Skeletal muscle satellite cell (primary cell): ENCODE measurements at regions not wholly inside any gene's neighbourhood (a gene's known extent, or its start where the extent isn't known, plus 50 kb on each side); places are given as distances from the start of the nearest gene placed in this dataset.

Experiments used
- H3K27me3 ChIP-seq: 2 replicates; pipeline ENCODE4 v1.7.0; 2013; ENCODE audit warnings: low read length; ENCODE audit not compliant: control insufficient read depth, insufficient read depth
- H3K36me3 ChIP-seq: 2 replicates; pipeline ENCODE4 v1.7.0; 2013; ENCODE audit warnings: mild to moderate bottlenecking, control low read depth, low read length; ENCODE audit not compliant: insufficient read depth
- H3K4me1 ChIP-seq: 2 replicates; pipeline ENCODE4 v1.7.0; 2013; ENCODE audit warnings: low read length; ENCODE audit not compliant: control insufficient read depth, insufficient read depth
- H3K4me2 ChIP-seq: 2 replicates; pipeline ENCODE4 v1.7.0; 2013; ENCODE audit warnings: mild to moderate bottlenecking, low read length
- H3K4me3 ChIP-seq: 2 replicates; pipeline ENCODE4 v1.7.0; 2013; ENCODE audit warnings: low read length
- H3K9ac ChIP-seq: 2 replicates; pipeline ENCODE4 v1.7.0; 2013; ENCODE audit warnings: mild to moderate bottlenecking, low read depth, low read length, moderate library complexity
- H3K9me3 ChIP-seq: replicated peaks from 2 replicates; pipeline ENCODE4 v1.7.0; 2013; ENCODE audit warnings: mild to moderate bottlenecking, control low read depth, low read length

GRCh38 chr10:53700278-53700677 is 927.7 kb upstream of the MBL2 start:
- no peaks in the 10 kb centered on the region for H3K4me1 ChIP-seq
- H3K4me3 ChIP-seq: no peak overlapping the region
- H3K9ac ChIP-seq: no peak overlapping the region
- no peaks in the 10 kb centered on the region for H3K9me3 ChIP-seq
- H3K36me3 ChIP-seq: no peaks in the 10 kb centered on the region
- H3K27me3 ChIP-seq: no peaks in the 10 kb centered on the region
- H3K4me2 ChIP-seq: no peak overlapping the region

DNA sequence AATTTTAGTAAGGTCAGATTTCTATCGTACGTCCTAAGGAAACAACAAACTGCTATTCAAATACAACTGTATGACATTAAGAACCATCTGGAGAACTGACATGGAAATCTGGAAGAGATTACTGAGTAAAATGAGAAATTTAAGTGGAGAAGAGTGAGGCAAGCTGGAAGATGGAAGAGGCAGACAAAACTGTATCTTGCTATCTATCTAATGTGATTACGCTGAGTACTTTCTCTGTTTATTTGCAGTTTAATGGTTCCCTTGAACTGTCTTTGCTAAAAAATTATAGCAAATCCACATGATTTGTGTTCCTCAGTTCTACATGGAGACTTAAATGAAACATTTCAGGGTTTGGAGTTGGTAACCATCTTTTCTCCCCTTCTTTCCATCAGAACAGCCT is 927.1 kb upstream of the MBL2 start:
- Histone ChIP-seq H3K36me3 (no peaks in the 10 kb centered on the region), H3K9me3 (no peaks in the 10 kb centered on the region), H3K4me1 (no peaks in the 10 kb centered on the region), H3K4me2 (no peak overlapping the region), H3K9ac (no peak overlapping the region), H3K27me3 (no peaks in the 10 kb centered on the region), H3K4me3 (no peak overlapping the region)

DNA sequence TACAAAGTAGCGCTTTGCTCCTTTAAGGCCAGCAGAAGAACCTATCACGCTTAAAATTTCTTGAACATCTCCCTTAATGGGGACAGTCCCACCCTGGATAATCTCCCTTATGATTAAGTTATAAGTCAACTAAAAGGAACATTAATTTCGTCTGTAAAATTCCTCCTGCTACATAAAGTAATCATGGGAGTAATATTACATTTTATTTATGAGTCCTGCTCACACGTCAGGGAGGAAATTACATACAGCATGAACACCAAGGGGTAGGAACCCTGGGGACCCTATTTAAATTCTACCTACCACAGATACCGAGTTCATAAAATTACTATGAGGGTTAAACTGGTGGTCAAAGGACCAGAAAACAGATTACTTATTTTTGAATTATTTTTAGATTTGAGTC is 926.6 kb upstream of the MBL2 start:
- Histone ChIP-seq H3K9me3 (no peaks in the 10 kb centered on the region), H3K36me3 (no peaks in the 10 kb centered on the region), H3K4me2 (no peak overlapping the region), H3K4me1 (no peaks in the 10 kb centered on the region), H3K4me3 (no peak overlapping the region), H3K9ac (no peak overlapping the region), H3K27me3 (no peaks in the 10 kb centered on the region)

GRCh38 chr10:53697038-53697437 is 924.5 kb upstream of the MBL2 start:
- H3K27me3 ChIP-seq: no peaks in the 10 kb centered on the region
- no peaks in the 10 kb centered on the region for H3K9me3 ChIP-seq
- H3K9ac ChIP-seq: no peak overlapping the region
- H3K4me2 ChIP-seq: no peak overlapping the region
- no peaks in the 10 kb centered on the region for H3K4me1 ChIP-seq
- no peak overlapping the region for H3K4me3 ChIP-seq
- no peaks in the 10 kb centered on the region for H3K36me3 ChIP-seq

DNA sequence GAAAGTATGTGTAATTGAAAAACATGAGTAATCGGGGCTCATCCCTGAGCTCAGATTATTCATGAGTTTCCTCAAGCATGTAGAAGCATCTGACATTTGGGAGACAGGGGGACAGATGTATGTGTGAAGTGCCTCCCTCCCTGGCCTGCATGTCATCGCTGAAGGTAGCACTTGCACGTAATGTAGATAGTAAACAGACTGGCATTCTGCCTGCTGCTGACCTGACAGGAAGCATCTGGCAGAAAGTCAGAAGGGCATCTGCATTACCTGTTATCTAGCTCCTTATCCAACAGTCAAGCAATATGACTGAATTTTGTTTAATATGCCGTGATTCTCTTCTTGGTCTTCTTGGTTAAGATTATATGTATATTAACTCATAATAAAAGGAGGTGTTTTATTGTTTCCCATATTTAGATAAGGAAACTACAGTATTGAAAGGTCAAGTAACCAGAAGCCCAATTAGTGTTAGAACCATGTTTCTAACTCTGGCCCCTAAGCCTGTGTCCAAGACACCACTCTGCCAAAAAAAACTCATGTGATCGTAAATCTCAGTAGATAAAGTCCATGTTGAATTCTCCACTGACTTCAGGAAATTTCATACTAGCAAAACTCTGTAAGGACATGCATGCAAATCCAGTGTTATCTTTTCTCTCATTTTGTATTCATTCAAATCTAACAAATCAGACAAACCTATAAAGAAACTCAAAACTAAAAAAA is 918.1 kb upstream of the MBL2 start:
- Histone ChIP-seq H3K9ac (no peak overlapping the region), H3K27me3 (no peaks in the 10 kb centered on the region), H3K4me3 (no peak overlapping the region), H3K4me2 (no peak overlapping the region), H3K36me3 (no peaks in the 10 kb centered on the region), H3K4me1 (no peaks in the 10 kb centered on the region), H3K9me3 (peaks cover 3% of the 10 kb centered on the region)

- Histone ChIP-seq H3K9ac (no peak overlapping the region), H3K9me3 (peaks cover 3% of the 10 kb centered on the region), H3K27me3 (no peaks in the 10 kb centered on the region), H3K36me3 (no peaks in the 10 kb centered on the region), H3K4me1 (no peaks in the 10 kb centered on the region), H3K4me3 (no peak overlapping the region), H3K4me2 (no peak overlapping the region)
These were observed 915.2 kb upstream of the MBL2 start for GRCh38 chr10:53687800-53688199.

DNA sequence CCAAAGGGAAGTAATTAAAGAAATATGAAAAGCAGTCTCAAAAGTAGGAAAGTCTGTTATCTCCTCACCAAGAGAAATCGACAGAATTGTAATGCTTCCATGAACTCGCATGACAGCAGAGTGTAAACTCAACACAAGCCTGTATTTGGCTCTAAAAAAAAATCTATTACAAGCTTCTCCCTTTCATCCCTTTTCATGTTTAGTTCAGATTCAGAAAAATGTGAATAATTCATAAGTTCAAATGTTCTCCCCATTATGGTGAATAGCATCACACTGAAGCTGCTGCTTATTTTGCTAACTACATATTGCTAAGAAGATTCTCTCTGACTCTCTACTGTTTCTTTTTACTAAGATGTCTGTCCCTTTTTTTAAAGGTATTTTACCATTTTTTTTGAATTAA is 910.3 kb upstream of the MBL2 start:
- no peak overlapping the region for H3K4me3 ChIP-seq
- no peaks in the 10 kb centered on the region for H3K27me3 ChIP-seq

DNA sequence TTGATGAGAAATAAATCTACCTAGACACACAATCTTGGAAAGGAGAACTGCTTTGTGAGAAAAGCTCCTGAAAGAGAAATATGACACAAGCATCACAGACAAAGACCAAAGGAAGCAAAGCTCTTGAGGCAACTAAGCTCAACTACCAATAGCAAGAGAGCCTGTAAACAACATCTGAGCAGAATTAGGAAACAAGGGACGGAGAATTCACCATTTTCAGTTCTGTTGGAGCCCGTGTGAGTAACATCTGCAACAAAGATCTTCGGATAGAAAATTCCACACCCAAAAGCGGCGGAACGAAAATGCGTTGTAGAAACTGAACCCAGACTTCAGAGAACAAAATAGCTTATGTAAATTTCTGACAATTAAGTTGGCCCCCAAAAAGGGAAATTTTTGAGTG is 909.9 kb upstream of the MBL2 start:
- Histone ChIP-seq H3K36me3 (no peaks in the 10 kb centered on the region), H3K9ac (no peak overlapping the region), H3K4me3 (no peak overlapping the region)

More for the DNA sequence above, 910.3 kb upstream of the MBL2 start:
- no peaks in the 10 kb centered on the region for H3K4me1 ChIP-seq
- peaks cover 6% of the 10 kb centered on the region for H3K9me3 ChIP-seq
- H3K4me2 ChIP-seq: no peak overlapping the region
- H3K9ac ChIP-seq: no peak overlapping the region
- H3K36me3 ChIP-seq: no peaks in the 10 kb centered on the region

DNA sequence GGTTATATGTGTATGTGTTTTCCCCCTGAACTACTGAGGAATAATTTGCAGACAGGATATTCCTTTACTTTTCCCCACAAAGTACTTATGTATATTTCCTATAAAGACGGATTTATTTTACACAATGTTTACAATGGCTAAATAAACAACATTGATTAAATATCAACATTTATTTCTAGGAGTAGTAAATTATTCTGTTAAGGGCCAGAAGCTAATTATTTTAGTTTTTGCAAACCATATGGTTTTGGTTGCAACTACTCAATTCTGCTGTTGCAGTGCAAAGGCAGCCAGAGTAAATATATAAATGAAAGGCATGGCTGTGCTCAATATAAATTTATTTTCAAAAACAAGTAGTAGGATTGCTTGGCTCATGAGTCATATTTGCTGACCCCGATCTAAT is 907.1 kb upstream of the MBL2 start:
- Histone ChIP-seq H3K4me1 (no peaks in the 10 kb centered on the region), H3K4me2 (no peak overlapping the region), H3K9ac (no peak overlapping the region), H3K4me3 (no peak overlapping the region), H3K36me3 (no peaks in the 10 kb centered on the region), H3K27me3 (no peaks in the 10 kb centered on the region), H3K9me3 (peaks cover 6% of the 10 kb centered on the region)

More for the DNA sequence above, 909.9 kb upstream of the MBL2 start:
- no peaks in the 10 kb centered on the region for H3K27me3 ChIP-seq
- H3K4me2 ChIP-seq: no peak overlapping the region
- no peaks in the 10 kb centered on the region for H3K4me1 ChIP-seq
- H3K9me3 ChIP-seq: peaks cover 6% of the 10 kb centered on the region

- H3K9me3 ChIP-seq: no peaks in the 10 kb centered on the region
- no peak overlapping the region for H3K4me3 ChIP-seq
- no peaks in the 10 kb centered on the region for H3K36me3 ChIP-seq
- no peaks in the 10 kb centered on the region for H3K4me1 ChIP-seq
- no peak overlapping the region for H3K9ac ChIP-seq
- H3K27me3 ChIP-seq: no peaks in the 10 kb centered on the region
- H3K4me2 ChIP-seq: no peak overlapping the region
These were observed 902.6 kb upstream of the MBL2 start for GRCh38 chr10:53675177-53675576.

GRCh38 chr10:53667063-53667462 is 894.5 kb upstream of the MBL2 start:
- Histone ChIP-seq H3K36me3 (no peaks in the 10 kb centered on the region), H3K9me3 (peaks cover 17% of the 10 kb centered on the region), H3K4me1 (no peaks in the 10 kb centered on the region), H3K9ac (no peak overlapping the region), H3K4me2 (no peak overlapping the region), H3K4me3 (no peak overlapping the region), H3K27me3 (no peaks in the 10 kb centered on the region)

GRCh38 chr10:53664282-53665019 is 891.9 kb upstream of the MBL2 start:
- Histone ChIP-seq H3K4me1 (no peaks in the 10 kb centered on the region), H3K4me3 (no peak overlapping the region), H3K4me2 (no peak overlapping the region), H3K9me3 (peaks cover 17% of the 10 kb centered on the region), H3K9ac (no peak overlapping the region), H3K36me3 (no peaks in the 10 kb centered on the region), H3K27me3 (no peaks in the 10 kb centered on the region)
